Left ventricle myocardium superior (tissue), 1 donor: ENCODE measurements at regions not wholly inside any gene's neighbourhood (a gene's known extent, or its start where the extent isn't known, plus 50 kb on each side); places are given as distances from the start of the nearest gene placed in this dataset.

ENCODE experiments used
- ATAC-seq: fragments of 200-7000 bp; cut with Tn5 transposase; one replicate; pipeline ENCODE4 v1.9.1; 2020; ENCODE audit warnings: mild to moderate bottlenecking, moderate library complexity
- DNase-seq: peaks from one replicate; pipeline ENCODE4 v3.0.0-alpha.2; 2020
- intact Hi-C: fragments of 100-400 bp; cut with micrococcal nuclease; formaldehyde crosslinking; loops from one replicate; pipeline ENCODE4 v1.11.0; 2022
- donor health status: DM: no; HTN: yes; CAD: no; lungs with severe emphysema.

- DNase-seq (no peak), ATAC-seq (no peak)
- intact Hi-C loops, result no loop called here
These were observed 177.0 kb downstream of the TTLL2 start for GRCh38 chr6:167501831-167502385.

- intact Hi-C loops, result no loop called here
These were observed 177.6 kb downstream of the TTLL2 start for GRCh38 chr6:167502471-167502870.

GRCh38 chr6:167504385-167504961 lies 179.6 kb downstream of the TTLL2 start:
- intact Hi-C loops, result no loop called here
- ATAC-seq (peak; percentile 74), DNase-seq (no peak)

More at GRCh38 chr6:167502471-167502870, 177.6 kb downstream of the TTLL2 start:
- DNase-seq (no peak), ATAC-seq (no peak)

- peak; percentile 16 for ATAC-seq
- intact Hi-C loops, result no loop called here
- DNase-seq, result no peak
These were observed 180.3 kb downstream of the TTLL2 start for GRCh38 chr6:167505199-167505598.

GRCh38 chr6:167505782-167506181 lies 180.9 kb downstream of the TTLL2 start:
- intact Hi-C loops, result no loop called here
- ATAC-seq (no peak), DNase-seq (no peak)

- no peak for DNase-seq
- intact Hi-C loops, result no loop called here
- no peak for ATAC-seq
These were observed 181.8 kb downstream of the TTLL2 start for GRCh38 chr6:167506443-167507301.

- DNase-seq, result no peak
- ATAC-seq, result no peak
- intact Hi-C loops, result no loop called here
These were observed 182.6 kb downstream of the TTLL2 start for GRCh38 chr6:167507376-167507945.

- ATAC-seq (no peak), DNase-seq (no peak)
- intact Hi-C loops, result no loop called here
These were observed 184.3 kb downstream of the TTLL2 start for GRCh38 chr6:167508919-167509852.

- ATAC-seq, result no peak
- no peak for DNase-seq
- intact Hi-C loops, result no loop called here
These were observed 185.0 kb downstream of the TTLL2 start for GRCh38 chr6:167509853-167510220.

- DNase-seq (no peak), ATAC-seq (no peak)
- intact Hi-C loops, result no loop called here
These were observed 185.8 kb downstream of the TTLL2 start for GRCh38 chr6:167510648-167511047.

GRCh38 chr6:167512696-167513375 lies 187.9 kb downstream of the TTLL2 start:
- no peak for ATAC-seq
- no peak for DNase-seq
- intact Hi-C loops, result no loop called here

- DNase-seq, result no peak
- intact Hi-C loops, result no loop called here
- no peak for ATAC-seq
These were observed 188.9 kb downstream of the TTLL2 start for GRCh38 chr6:167513778-167514177.

- no peak for ATAC-seq
- DNase-seq, result no peak
- intact Hi-C loops, result no loop called here
These were observed 189.6 kb downstream of the TTLL2 start for GRCh38 chr6:167514524-167514923.

GRCh38 chr6:167515873-167516507 lies 191.1 kb downstream of the TTLL2 start:
- no peak for DNase-seq
- ATAC-seq, result no peak
- intact Hi-C loops, result no loop called here

- intact Hi-C loops, result no loop called here
- DNase-seq (no peak), ATAC-seq (no peak)
These were observed 192.5 kb downstream of the TTLL2 start for GRCh38 chr6:167517254-167517916.

- DNase-seq (no peak), ATAC-seq (no peak)
- intact Hi-C loops, result no loop called here
These were observed 198.5 kb downstream of the TTLL2 start for GRCh38 chr6:167523426-167523825.

- ATAC-seq, result peak; percentile 74
- intact Hi-C loops, result no loop called here
- no peak for DNase-seq
These were observed 199.6 kb downstream of the TTLL2 start for GRCh38 chr6:167524261-167525111.
